ENCODE measurements at regions not wholly inside any gene's neighbourhood (a gene's known extent, or its start where the extent isn't known, plus 50 kb on each side); places are given as distances from the start of the nearest gene placed in this dataset.

DNA sequence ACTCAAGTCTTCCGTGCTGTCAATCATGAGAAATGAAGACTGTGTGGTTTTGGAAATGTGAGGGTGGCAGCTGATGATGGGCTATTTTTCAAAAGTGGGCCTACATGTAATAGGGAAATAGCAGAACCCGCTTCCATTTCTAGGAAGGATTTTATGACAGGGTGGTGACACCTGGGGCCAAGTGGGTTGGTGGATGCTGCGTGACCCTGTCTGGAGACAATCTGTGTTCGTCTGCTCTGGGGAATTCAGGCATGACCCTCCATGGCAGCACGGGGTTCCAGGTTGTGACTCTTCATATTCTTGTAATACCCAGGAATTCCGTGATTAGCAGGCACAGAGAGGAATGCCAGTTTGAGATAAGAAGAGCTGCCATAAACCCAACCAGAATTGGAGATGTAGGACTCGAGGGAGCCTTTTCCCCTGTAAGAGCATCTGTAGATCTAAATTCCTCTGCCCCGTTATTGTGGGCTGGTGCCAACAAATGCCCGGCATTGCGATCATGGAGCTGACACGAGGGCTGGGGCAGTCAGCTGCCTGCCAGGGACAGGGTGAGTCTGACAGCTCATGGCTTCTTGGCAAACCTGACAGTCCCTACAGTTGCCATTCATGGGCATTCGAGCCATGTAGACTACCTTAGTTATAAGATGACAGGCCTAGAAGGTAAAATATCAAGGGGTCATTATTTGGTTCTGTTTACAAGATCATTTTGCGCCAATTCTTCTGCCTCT, 279.7 kb downstream of the GADD45G start:
- no peak overlapping the region for H3K4me3 ChIP-seq (ENCODE audit: low read depth, low read length)
- H3K27ac ChIP-seq (ENCODE audit: low read depth, low read length), result no peak overlapping the region
- no peaks in the 10 kb centered on the region; the same call in 1 of the 2 replicates for H3K4me1 ChIP-seq (ENCODE audit: control insufficient read depth, insufficient read depth, low read length)
- no peaks in the 10 kb centered on the region for H3K36me3 ChIP-seq (ENCODE audit: control insufficient read depth, insufficient read depth, low read length)
- H3K9ac ChIP-seq (ENCODE audit: low read depth, low read length), result no peak overlapping the region
- H3K9me3 ChIP-seq (ENCODE audit: control insufficient read depth, insufficient read depth, low read length), result no peaks in the 10 kb centered on the region
- H3K27me3 ChIP-seq (ENCODE audit: control insufficient read depth, insufficient read depth, low read length), result no peaks in the 10 kb centered on the region

GRCh38 chr9:89885156-89885555, 280.3 kb downstream of the GADD45G start:
- no peaks in the 10 kb centered on the region for H3K36me3 ChIP-seq (ENCODE audit: control insufficient read depth, insufficient read depth, low read length)
- peaks cover 3% of the 10 kb centered on the region; the same call in 1 of the 2 replicates for H3K9me3 ChIP-seq (ENCODE audit: control insufficient read depth, insufficient read depth, low read length)
- no peak overlapping the region for H3K4me3 ChIP-seq (ENCODE audit: low read depth, low read length)
- H3K4me1 ChIP-seq (ENCODE audit: control insufficient read depth, insufficient read depth, low read length), result no peaks in the 10 kb centered on the region; the same call in 1 of the 2 replicates
- H3K27ac ChIP-seq (ENCODE audit: low read depth, low read length), result no peak overlapping the region
- H3K9ac ChIP-seq (ENCODE audit: low read depth, low read length), result no peak overlapping the region
- H3K27me3 ChIP-seq (ENCODE audit: control insufficient read depth, insufficient read depth, low read length), result no peaks in the 10 kb centered on the region

DNA sequence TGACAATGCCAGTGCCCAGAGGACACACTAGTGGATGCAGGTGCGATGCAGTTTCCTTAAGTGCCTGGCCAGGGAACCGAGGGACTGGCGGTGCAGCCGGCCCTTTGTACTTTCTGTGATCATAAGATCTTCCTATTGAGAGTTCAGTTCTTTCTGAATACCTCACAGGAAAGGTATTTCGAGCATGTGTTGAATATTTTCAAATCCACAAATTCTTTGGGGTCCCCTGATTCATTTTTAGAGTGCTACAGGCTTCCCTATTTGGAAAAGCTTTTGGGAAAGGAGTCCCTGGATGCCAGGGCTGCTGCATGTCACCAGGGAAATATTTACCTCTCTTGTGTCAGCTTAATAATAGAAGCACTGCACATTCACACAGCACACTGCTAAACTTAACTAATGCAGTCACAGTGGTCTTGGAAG, 281.5 kb downstream of the GADD45G start:
- H3K27ac ChIP-seq (ENCODE audit: low read depth, low read length), result no peak overlapping the region
- peaks cover 3% of the 10 kb centered on the region; the same call in 1 of the 2 replicates for H3K9me3 ChIP-seq (ENCODE audit: control insufficient read depth, insufficient read depth, low read length)
- H3K4me1 ChIP-seq (ENCODE audit: control insufficient read depth, insufficient read depth, low read length), result no peaks in the 10 kb centered on the region; the same call in 1 of the 2 replicates
- no peaks in the 10 kb centered on the region for H3K36me3 ChIP-seq (ENCODE audit: control insufficient read depth, insufficient read depth, low read length)
- H3K9ac ChIP-seq (ENCODE audit: low read depth, low read length), result no peak overlapping the region
- no peak overlapping the region for H3K4me3 ChIP-seq (ENCODE audit: low read depth, low read length)
- H3K27me3 ChIP-seq (ENCODE audit: control insufficient read depth, insufficient read depth, low read length), result no peaks in the 10 kb centered on the region

DNA sequence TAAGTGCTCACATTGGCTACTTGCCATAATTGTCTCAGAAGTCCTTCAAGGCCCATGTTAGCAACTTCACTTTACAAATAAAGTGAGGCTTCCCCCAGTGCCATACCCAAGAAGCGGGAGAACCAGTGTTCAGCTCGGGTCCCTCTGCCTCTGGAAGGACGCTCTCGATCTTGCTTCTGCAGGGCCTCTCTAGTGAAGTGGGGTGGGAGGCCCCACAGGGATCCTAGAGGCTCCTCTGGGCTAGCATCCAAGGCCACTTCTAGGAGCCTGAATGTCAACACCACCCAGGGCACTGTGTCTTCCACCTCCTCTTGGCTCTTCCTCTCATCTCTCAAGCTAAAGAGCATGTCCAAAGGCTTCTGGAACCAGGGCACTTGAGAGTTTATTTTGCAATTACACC, 282.5 kb downstream of the GADD45G start:
- Histone ChIP-seq H3K27ac (ENCODE audit: low read depth, low read length) (no peak overlapping the region), H3K4me1 (ENCODE audit: control insufficient read depth, insufficient read depth, low read length) (no peaks in the 10 kb centered on the region; the same call in 1 of the 2 replicates), H3K9me3 (ENCODE audit: control insufficient read depth, insufficient read depth, low read length) (peaks cover 3% of the 10 kb centered on the region; the same call in 1 of the 2 replicates), H3K36me3 (ENCODE audit: control insufficient read depth, insufficient read depth, low read length) (no peaks in the 10 kb centered on the region), H3K4me3 (ENCODE audit: low read depth, low read length) (no peak overlapping the region), H3K9ac (ENCODE audit: low read depth, low read length) (no peak overlapping the region), H3K27me3 (ENCODE audit: control insufficient read depth, insufficient read depth, low read length) (no peaks in the 10 kb centered on the region)

DNA sequence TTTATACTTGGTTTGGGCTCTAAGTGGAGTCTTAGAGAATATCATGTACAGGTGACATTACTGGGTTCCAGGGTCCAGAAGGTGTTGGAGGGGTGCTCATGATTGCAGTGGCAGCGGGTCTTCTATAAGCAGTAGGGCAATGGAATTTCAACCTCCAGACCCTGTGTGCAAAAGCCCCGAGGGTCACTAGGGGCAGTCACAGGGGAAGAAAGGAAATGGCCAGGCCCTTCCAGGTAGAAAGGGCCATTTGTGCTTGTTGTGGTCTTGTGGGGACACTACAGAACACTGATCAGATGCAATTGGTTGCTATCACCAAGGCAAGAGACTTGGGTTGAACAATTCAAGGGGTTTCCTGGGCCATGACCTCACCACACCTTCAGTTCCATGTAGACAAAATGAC, 283.4 kb downstream of the GADD45G start:
- H3K36me3 ChIP-seq (ENCODE audit: control insufficient read depth, insufficient read depth, low read length), result no peaks in the 10 kb centered on the region
- H3K4me1 ChIP-seq (ENCODE audit: control insufficient read depth, insufficient read depth, low read length), result no peaks in the 10 kb centered on the region; the same call in 1 of the 2 replicates
- no peak overlapping the region for H3K27ac ChIP-seq (ENCODE audit: low read depth, low read length)
- H3K9me3 ChIP-seq (ENCODE audit: control insufficient read depth, insufficient read depth, low read length), result peaks cover 3% of the 10 kb centered on the region; the same call in 1 of the 2 replicates
- no peak overlapping the region for H3K9ac ChIP-seq (ENCODE audit: low read depth, low read length)
- no peaks in the 10 kb centered on the region for H3K27me3 ChIP-seq (ENCODE audit: control insufficient read depth, insufficient read depth, low read length)
- H3K4me3 ChIP-seq (ENCODE audit: low read depth, low read length), result no peak overlapping the region

DNA sequence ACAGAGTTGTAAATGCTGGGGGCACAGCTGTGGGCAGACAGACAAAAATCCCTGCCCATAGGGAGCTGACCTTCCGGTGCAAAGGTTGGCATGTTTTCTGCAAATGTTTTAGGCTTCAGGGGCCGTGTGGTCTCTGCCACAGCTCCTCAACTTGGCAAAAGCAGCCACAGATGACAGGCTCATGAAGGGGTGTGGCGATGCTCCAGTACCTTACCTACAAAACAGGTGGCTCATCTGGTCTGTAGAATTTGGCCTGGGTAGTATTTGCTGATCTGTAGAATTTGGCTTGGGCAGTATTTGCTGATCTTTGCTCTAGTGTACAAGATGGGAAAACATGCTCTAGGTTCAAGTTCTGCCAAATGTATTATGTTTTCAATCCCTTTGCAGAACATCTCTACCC, 283.9 kb downstream of the GADD45G start:
- Histone ChIP-seq H3K27me3 (ENCODE audit: control insufficient read depth, insufficient read depth, low read length) (no peaks in the 10 kb centered on the region), H3K27ac (ENCODE audit: low read depth, low read length) (no peak overlapping the region), H3K4me1 (ENCODE audit: control insufficient read depth, insufficient read depth, low read length) (no peaks in the 10 kb centered on the region; the same call in 1 of the 2 replicates), H3K9ac (ENCODE audit: low read depth, low read length) (no peak overlapping the region), H3K4me3 (ENCODE audit: low read depth, low read length) (no peak overlapping the region), H3K36me3 (ENCODE audit: control insufficient read depth, insufficient read depth, low read length) (no peaks in the 10 kb centered on the region), H3K9me3 (ENCODE audit: control insufficient read depth, insufficient read depth, low read length) (peaks cover 3% of the 10 kb centered on the region; the same call in 1 of the 2 replicates)

GRCh38 chr9:89889865-89890264, 285.1 kb downstream of the GADD45G start:
- H3K27ac ChIP-seq (ENCODE audit: low read depth, low read length), result no peak overlapping the region
- no peaks in the 10 kb centered on the region for H3K36me3 ChIP-seq (ENCODE audit: control insufficient read depth, insufficient read depth, low read length)
- H3K9me3 ChIP-seq (ENCODE audit: control insufficient read depth, insufficient read depth, low read length), result peaks cover 3% of the 10 kb centered on the region; the same call in 1 of the 2 replicates
- H3K27me3 ChIP-seq (ENCODE audit: control insufficient read depth, insufficient read depth, low read length), result no peaks in the 10 kb centered on the region
- H3K4me3 ChIP-seq (ENCODE audit: low read depth, low read length), result no peak overlapping the region
- H3K4me1 ChIP-seq (ENCODE audit: control insufficient read depth, insufficient read depth, low read length), result no peaks in the 10 kb centered on the region; the same call in 1 of the 2 replicates
- H3K9ac ChIP-seq (ENCODE audit: low read depth, low read length), result no peak overlapping the region

DNA sequence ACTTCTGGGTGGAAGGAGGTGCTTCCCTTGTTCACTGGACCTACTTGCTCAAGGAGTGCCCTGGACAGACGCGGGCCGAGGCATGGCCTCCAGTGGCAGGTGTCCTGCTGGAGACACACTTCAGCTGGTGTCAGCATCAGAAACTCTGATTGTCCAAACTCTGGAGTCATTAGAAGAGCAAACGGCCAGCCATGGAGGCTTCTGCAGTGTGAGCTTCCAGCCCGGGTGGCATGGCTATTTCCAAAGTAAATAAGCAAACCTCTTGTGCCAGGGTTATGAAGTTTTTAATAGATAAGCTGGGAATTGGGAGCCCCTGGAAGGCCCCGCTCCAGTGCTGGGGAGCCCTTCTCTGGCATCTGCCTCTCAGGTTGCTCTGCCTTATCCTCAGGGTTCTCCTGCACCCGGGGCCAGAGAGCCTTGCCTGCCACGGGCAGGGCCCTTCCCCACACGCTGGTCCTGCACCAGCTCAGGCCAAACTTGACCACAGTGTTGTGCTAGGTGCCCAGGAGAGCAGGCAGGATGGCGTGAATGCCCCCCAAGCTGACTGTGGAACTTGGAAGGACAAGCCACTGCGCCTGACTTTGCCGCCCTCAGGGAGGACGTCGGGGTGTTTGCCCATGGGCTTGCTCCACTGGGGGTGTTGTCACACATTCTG, 285.6 kb downstream of the GADD45G start:
- Histone ChIP-seq H3K27me3 (ENCODE audit: control insufficient read depth, insufficient read depth, low read length) (no peaks in the 10 kb centered on the region), H3K27ac (ENCODE audit: low read depth, low read length) (no peak overlapping the region), H3K4me1 (ENCODE audit: control insufficient read depth, insufficient read depth, low read length) (no peaks in the 10 kb centered on the region; the same call in 1 of the 2 replicates)

DNA sequence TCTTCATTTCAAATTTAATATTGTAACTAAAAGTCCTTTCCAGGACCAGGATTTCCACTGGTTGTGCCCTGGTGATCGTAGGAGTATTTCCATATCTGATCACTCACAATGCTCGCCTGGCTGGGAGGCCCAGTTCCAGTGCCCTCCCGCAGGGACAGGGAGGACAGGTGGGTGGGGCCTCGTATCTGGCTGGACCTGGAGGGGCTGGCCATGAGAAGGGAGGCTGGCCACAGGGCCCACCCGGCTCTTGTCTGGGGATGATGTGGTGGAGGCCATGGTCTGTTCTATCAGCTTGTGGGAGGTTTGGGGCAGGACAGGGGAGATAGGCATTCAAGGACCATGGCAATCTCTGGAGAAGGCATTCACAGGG, 286.4 kb downstream of the GADD45G start:
- no peaks in the 10 kb centered on the region for H3K4me1 ChIP-seq (ENCODE audit: control insufficient read depth, insufficient read depth, low read length)
- no peaks in the 10 kb centered on the region for H3K36me3 ChIP-seq (ENCODE audit: control insufficient read depth, insufficient read depth, low read length)
- no peak overlapping the region for H3K4me3 ChIP-seq (ENCODE audit: low read depth, low read length)
- H3K27me3 ChIP-seq (ENCODE audit: control insufficient read depth, insufficient read depth, low read length), result no peaks in the 10 kb centered on the region
- H3K9ac ChIP-seq (ENCODE audit: low read depth, low read length), result no peak overlapping the region
- peaks cover 3% of the 10 kb centered on the region; the same call in 1 of the 2 replicates for H3K9me3 ChIP-seq (ENCODE audit: control insufficient read depth, insufficient read depth, low read length)
- no peak overlapping the region for H3K27ac ChIP-seq (ENCODE audit: low read depth, low read length)

More for the DNA sequence above, 285.6 kb downstream of the GADD45G start:
- no peaks in the 10 kb centered on the region for H3K36me3 ChIP-seq (ENCODE audit: control insufficient read depth, insufficient read depth, low read length)
- peaks cover 3% of the 10 kb centered on the region; the same call in 1 of the 2 replicates for H3K9me3 ChIP-seq (ENCODE audit: control insufficient read depth, insufficient read depth, low read length)
- H3K4me3 ChIP-seq (ENCODE audit: low read depth, low read length), result no peak overlapping the region
- no peak overlapping the region for H3K9ac ChIP-seq (ENCODE audit: low read depth, low read length)

DNA sequence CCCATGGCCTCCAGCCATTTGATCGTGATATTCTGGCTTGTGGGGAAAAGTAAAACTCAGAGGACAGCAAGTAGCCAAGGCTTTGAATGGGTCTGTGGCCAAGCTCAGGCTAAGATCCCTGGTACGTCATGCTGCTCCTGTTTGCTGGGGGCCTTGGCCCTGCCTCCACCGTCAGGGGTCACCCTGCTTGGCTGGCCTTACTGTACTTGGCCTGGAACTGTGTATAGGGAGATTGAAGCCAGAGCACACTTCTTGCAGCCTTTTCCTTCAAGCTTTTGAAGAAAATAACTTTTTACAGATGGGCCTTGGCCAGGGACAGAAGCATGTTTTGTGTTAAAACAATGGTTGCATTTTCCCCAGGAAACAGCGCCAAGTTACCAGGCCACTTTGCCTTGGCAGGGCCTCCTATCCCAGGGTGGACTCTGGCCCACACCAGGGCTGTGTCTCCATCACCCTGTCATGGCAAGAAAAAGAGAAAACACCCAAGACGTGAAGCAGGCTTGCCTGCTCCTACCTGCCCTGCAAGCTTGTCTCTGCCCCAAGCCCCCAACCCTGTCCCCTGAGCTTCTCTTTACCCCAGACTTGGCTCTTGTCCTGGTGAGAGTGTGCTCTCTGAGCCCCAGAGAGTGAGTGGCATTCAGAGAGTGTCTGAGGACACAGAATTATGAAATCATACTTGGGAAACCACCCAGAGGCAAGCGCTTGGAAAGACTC, 286.9 kb downstream of the GADD45G start:
- no peaks in the 10 kb centered on the region for H3K36me3 ChIP-seq (ENCODE audit: control insufficient read depth, insufficient read depth, low read length)
- no peaks in the 10 kb centered on the region for H3K27me3 ChIP-seq (ENCODE audit: control insufficient read depth, insufficient read depth, low read length)
- H3K27ac ChIP-seq (ENCODE audit: low read depth, low read length), result no peak overlapping the region

More for the DNA sequence above, 286.9 kb downstream of the GADD45G start:
- Histone ChIP-seq H3K9ac (ENCODE audit: low read depth, low read length) (no peak overlapping the region), H3K9me3 (ENCODE audit: control insufficient read depth, insufficient read depth, low read length) (peaks cover 3% of the 10 kb centered on the region; the same call in 1 of the 2 replicates), H3K4me1 (ENCODE audit: control insufficient read depth, insufficient read depth, low read length) (no peaks in the 10 kb centered on the region), H3K4me3 (ENCODE audit: low read depth, low read length) (no peak overlapping the region)
